ENCODE measurements at regions not wholly inside any gene's neighbourhood (a gene's known extent, or its start where the extent isn't known, plus 50 kb on each side); places are given as distances from the start of the nearest gene placed in this dataset.

DNA sequence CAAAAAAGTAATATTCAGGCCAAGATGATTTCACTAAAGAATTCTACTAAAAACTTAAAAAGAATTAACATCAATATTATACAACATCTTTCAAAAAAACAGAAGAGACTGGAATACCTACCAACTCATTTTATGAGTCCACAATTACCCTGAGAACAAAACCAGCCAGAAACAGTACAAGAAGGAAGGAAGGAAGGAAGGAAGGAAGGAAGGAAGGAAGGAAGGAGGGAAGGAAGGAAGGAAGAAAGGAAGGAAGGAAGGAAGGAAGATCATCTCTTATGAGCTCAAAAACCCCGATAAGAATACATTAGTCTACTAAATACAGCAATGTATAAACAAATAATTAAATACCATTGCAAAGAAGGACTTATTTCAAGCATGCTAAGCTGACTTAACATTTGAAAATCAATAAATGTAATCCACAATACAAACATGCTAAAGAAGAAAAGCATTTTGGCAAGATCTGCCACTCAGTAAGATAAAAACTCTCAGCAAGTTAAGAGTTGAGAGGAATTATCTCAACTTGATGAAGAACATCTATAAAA, 149.9 kb upstream of the RGS18 start:
- no peak for DNase-seq (ENCODE audit: extremely low spot score in 2 of 2)
- Histone ChIP-seq H3K4me3 (no peak overlapping the region), H3K9me3 (no peaks in the 10 kb centered on the region), H3K27me3 (no peaks in the 10 kb centered on the region), H3K4me1 (no peaks in the 10 kb centered on the region), H3K36me3 (no peaks in the 10 kb centered on the region), H3K27ac (no peak overlapping the region)
- intact Hi-C loops (cut with DNase I), result no loop called here
- TF ChIP-seq, protein P1, sequence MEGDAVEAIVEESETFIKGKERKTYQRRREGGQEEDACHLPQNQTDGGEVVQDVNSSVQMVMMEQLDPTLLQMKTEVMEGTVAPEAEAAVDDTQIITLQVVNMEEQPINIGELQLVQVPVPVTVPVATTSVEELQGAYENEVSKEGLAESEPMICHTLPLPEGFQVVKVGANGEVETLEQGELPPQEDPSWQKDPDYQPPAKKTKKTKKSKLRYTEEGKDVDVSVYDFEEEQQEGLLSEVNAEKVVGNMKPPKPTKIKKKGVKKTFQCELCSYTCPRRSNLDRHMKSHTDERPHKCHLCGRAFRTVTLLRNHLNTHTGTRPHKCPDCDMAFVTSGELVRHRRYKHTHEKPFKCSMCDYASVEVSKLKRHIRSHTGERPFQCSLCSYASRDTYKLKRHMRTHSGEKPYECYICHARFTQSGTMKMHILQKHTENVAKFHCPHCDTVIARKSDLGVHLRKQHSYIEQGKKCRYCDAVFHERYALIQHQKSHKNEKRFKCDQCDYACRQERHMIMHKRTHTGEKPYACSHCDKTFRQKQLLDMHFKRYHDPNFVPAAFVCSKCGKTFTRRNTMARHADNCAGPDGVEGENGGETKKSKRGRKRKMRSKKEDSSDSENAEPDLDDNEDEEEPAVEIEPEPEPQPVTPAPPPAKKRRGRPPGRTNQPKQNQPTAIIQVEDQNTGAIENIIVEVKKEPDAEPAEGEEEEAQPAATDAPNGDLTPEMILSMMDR (IDR thresholded peaks at IDR 0.05), result no peak

DNA sequence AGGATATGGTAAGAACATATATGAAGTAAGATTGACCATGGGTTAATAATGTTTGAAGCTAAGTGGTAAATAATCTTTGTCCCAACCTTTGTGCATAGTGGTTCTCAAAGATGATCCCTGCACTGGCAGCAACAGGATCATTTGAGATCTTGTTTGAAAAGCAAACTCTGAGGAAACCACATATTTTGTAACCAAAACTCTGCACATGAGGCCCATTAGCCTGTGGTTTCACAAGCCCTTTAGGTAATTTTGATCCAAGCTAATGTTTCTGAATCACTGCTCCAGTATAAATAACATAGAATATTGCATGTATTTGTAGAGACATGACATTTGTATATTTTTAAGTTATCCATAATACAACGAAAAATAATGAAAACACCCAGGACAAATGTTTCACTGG, 147.9 kb upstream of the RGS18 start:
- no peak overlapping the region for H3K27ac ChIP-seq
- no peaks in the 10 kb centered on the region for H3K4me1 ChIP-seq
- DNase-seq (ENCODE audit: extremely low spot score in 2 of 2), result no peak
- H3K4me3 ChIP-seq, result no peak overlapping the region
- intact Hi-C loops (cut with DNase I), result no loop called here
- TF ChIP-seq POLR2AphosphoS5 (IDR thresholded peaks at IDR 0.05; ENCODE audit: insufficient read depth in 1 of 2, low read depth in 1 of 2) (no peak), POLR2A (IDR thresholded peaks at IDR 0.05) (no peak)
- TF ChIP-seq, protein P1 (IDR thresholded peaks at IDR 0.05), result no peak
- H3K36me3 ChIP-seq, result no peaks in the 10 kb centered on the region
- no peaks in the 10 kb centered on the region for H3K27me3 ChIP-seq
- no peaks in the 10 kb centered on the region for H3K9me3 ChIP-seq

DNA sequence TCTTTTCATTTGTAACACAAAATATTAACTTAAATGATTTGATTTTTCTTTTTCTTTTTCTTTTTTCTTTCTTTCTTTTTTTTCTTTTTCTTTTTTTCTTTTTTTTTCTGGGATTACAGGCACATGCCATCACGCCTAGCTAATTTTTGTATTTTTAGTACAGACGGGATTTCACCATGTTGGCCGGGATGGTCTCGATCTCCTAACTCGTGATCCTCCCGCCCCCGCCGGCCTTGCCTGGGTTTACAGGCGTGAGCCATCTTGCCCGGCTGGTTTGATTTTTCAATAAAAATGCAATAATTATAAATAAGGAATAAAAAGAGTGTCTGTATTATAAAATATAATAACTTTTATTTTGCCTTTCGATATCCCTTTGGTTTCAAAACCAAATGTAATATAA, 146.7 kb upstream of the RGS18 start:
- no peaks in the 10 kb centered on the region for H3K36me3 ChIP-seq
- H3K4me1 ChIP-seq, result no peaks in the 10 kb centered on the region
- no peak overlapping the region for H3K4me3 ChIP-seq
- DNase-seq (ENCODE audit: extremely low spot score in 2 of 2), result no peak
- H3K27me3 ChIP-seq, result no peaks in the 10 kb centered on the region
- TF ChIP-seq POLR2AphosphoS5 (IDR thresholded peaks at IDR 0.05; ENCODE audit: insufficient read depth in 1 of 2, low read depth in 1 of 2), result no peak
- no peak for TF ChIP-seq POLR2A (IDR thresholded peaks at IDR 0.05)
- TF ChIP-seq, protein P1 (IDR thresholded peaks at IDR 0.05), result no peak
- intact Hi-C loops (cut with DNase I), result no loop called here
- no peaks in the 10 kb centered on the region for H3K9me3 ChIP-seq
- no peak overlapping the region for H3K27ac ChIP-seq

DNA sequence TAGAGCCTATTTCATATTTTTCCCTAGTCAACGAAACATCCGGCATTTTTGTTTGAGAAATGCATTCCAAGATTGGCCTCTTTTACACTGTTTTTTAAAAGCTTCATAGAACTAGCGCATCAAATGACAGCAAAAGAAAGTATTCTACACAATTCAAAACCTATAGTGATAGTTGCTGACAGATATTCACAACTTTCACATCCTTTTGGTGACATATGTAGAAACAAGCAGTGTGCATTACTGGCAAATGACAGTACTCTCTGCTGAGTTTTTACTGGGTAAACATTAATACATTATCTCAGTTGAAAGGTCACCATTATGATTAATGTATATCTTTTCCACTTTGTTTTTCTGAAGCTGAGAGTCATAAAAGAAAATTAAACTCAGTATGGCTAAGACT, 135.4 kb upstream of the RGS18 start:
- no peaks in the 10 kb centered on the region for H3K9me3 ChIP-seq

DNA sequence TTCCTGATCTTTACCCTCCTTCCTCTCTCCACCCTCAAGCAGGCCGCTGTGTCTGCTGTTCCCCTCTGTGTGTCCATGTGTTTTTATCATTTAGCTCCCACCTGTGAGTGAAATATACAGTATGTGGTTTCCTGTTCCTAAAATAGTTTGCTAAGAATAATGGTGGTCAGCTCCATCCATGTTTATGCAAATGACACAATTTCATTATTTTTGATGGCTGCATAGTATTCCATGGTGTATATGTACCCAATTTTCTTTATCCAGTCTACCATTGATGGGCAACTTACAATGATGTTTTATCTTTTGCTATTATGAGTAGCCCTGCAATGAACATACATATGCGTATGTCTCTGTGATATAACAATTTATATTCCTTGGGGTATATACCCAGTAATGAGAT, 133.4 kb upstream of the RGS18 start:
- Histone ChIP-seq H3K4me3 (no peak overlapping the region), H3K4me1 (no peaks in the 10 kb centered on the region), H3K36me3 (no peaks in the 10 kb centered on the region), H3K27ac (no peak overlapping the region), H3K27me3 (no peaks in the 10 kb centered on the region), H3K9me3 (no peaks in the 10 kb centered on the region)
- no peak for DNase-seq (ENCODE audit: extremely low spot score in 2 of 2)
- TF ChIP-seq POLR2A (IDR thresholded peaks at IDR 0.05) (no peak), POLR2AphosphoS5 (IDR thresholded peaks at IDR 0.05; ENCODE audit: insufficient read depth in 1 of 2, low read depth in 1 of 2) (no peak)
- intact Hi-C loops (cut with DNase I), result no loop called here

More for the DNA sequence above, 135.4 kb upstream of the RGS18 start:
- TF ChIP-seq POLR2A (IDR thresholded peaks at IDR 0.05) (no peak), POLR2AphosphoS5 (IDR thresholded peaks at IDR 0.05; ENCODE audit: insufficient read depth in 1 of 2, low read depth in 1 of 2) (no peak)
- TF ChIP-seq, protein P1 (IDR thresholded peaks at IDR 0.05), result no peak
- H3K4me1 ChIP-seq, result no peaks in the 10 kb centered on the region
- no peak overlapping the region for H3K27ac ChIP-seq
- intact Hi-C loops (cut with DNase I), result no loop called here
- H3K4me3 ChIP-seq, result no peak overlapping the region
- H3K27me3 ChIP-seq, result no peaks in the 10 kb centered on the region
- no peak for DNase-seq (ENCODE audit: extremely low spot score in 2 of 2)
- no peaks in the 10 kb centered on the region for H3K36me3 ChIP-seq

Measured in vagina (tissue), 2 donors.